ENCODE measurements at regions not wholly inside any gene's neighbourhood (a gene's known extent, or its start where the extent isn't known, plus 50 kb on each side); places are given as distances from the start of the nearest gene placed in this dataset.

- TF ChIP-seq POLR2A (IDR thresholded peaks at IDR 0.05) = no peak
- TF ChIP-seq POLR2AphosphoS5 (IDR thresholded peaks at IDR 0.05) = no peak
- no peak for TF ChIP-seq EP300 (IDR thresholded peaks at IDR 0.05)
- TF ChIP-seq CTCF (IDR thresholded peaks at IDR 0.05) = no peak
- Histone ChIP-seq H3K27me3 (no peaks in the 10 kb centered on the region), H3K4me1 (peaks cover 0 to 13% (median 0%) of the 10 kb centered on the region in 4 donors), H3K36me3 (no peaks in the 10 kb centered on the region), H3K4me3 (no peak overlapping the region), H3K27ac (no peak overlapping the region), H3K9me3 (no peaks in the 10 kb centered on the region)
- intact Hi-C loops (cut with DNase I) = no loop called here
- DNase-seq = no peak
Measured at GRCh38 chr12:86788661-86789060, 532.5 kb upstream of the MGAT4C start.

- Histone ChIP-seq H3K36me3 (no peaks in the 10 kb centered on the region), H3K4me1 (peaks cover 0 to 13% (median 0%) of the 10 kb centered on the region in 4 donors), H3K9me3 (no peaks in the 10 kb centered on the region), H3K27ac (no peak overlapping the region), H3K4me3 (no peak overlapping the region), H3K27me3 (no peaks in the 10 kb centered on the region)
- no peak for DNase-seq
- TF ChIP-seq EP300 (IDR thresholded peaks at IDR 0.05) (no peak), CTCF (IDR thresholded peaks at IDR 0.05) (no peak), POLR2A (IDR thresholded peaks at IDR 0.05) (no peak), POLR2AphosphoS5 (IDR thresholded peaks at IDR 0.05) (no peak)
- intact Hi-C loops (cut with DNase I) = no loop called here
Measured at GRCh38 chr12:86787419-86787818, 531.2 kb upstream of the MGAT4C start.

DNA sequence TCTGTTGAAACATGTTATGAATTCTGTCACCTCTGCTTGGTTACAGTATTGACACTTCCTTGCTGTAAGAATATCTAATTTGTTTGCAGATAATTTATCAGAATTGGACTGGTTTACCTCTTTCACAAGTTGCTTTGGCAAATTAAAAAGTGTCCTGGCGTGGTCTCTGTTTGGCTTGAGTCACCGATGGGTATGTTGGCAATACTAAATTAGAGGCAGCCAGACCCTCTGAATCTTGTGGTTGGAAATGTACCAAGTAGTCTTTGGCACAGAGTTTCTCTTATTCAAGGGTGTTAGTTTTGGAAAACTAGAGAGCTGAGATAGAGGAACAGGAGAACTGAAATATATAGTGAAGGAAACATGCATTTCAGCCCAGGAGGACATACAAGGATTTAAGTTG, 521.1 kb upstream of the MGAT4C start:
- Histone ChIP-seq H3K4me3 (no peak overlapping the region), H3K9me3 (no peaks in the 10 kb centered on the region), H3K4me1 (no peaks in the 10 kb centered on the region), H3K27me3 (no peaks in the 10 kb centered on the region), H3K27ac (no peak overlapping the region), H3K36me3 (no peaks in the 10 kb centered on the region)
- DNase-seq = no peak
- WGBS, 2 donors = 81 to 86% methylated on average over 2 of the region's 2 CpGs
- TF ChIP-seq POLR2AphosphoS5 (IDR thresholded peaks at IDR 0.05) (no peak), POLR2A (IDR thresholded peaks at IDR 0.05) (no peak), CTCF (IDR thresholded peaks at IDR 0.05) (no peak), EP300 (IDR thresholded peaks at IDR 0.05) (no peak)
- intact Hi-C loops (cut with DNase I) = no loop called here

DNA sequence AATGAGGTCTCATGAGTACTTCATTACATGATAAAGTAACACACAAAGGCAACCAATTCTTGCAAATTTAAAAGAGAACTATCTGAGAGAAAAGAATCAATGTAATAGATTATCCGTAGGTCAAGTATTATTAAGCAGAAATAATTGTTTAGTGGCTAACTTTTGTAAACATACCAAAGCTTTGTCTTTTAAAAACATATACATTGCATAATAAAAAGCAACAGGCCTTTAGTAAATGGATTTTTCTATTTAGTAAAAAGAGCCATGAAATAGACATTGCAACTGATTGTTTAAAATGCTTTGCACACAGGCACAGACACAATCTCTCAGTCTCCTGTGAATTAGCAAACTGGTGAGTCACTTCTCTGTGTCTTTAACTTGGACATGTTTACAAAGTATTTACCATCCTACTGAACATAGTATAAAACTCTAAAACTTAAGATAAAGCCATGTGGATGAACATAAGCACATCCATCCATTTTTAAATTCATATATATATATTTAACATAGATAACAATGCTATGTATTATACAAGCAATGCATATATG, 518.7 kb upstream of the MGAT4C start:
- DNase-seq = no peak
- H3K27me3 ChIP-seq = no peaks in the 10 kb centered on the region
- H3K9me3 ChIP-seq = no peaks in the 10 kb centered on the region
- no peak overlapping the region for H3K4me3 ChIP-seq
- 81 to 89% methylated on average over 1 of the region's 1 CpG for WGBS, 2 donors
- intact Hi-C loops (cut with DNase I) = no loop called here
- no peaks in the 10 kb centered on the region for H3K4me1 ChIP-seq
- no peaks in the 10 kb centered on the region for H3K36me3 ChIP-seq
- no peak for TF ChIP-seq EP300 (IDR thresholded peaks at IDR 0.05)
- no peak for TF ChIP-seq CTCF (IDR thresholded peaks at IDR 0.05)
- TF ChIP-seq POLR2AphosphoS5 (IDR thresholded peaks at IDR 0.05) = no peak
- no peak for TF ChIP-seq POLR2A (IDR thresholded peaks at IDR 0.05)
- H3K27ac ChIP-seq = no peak overlapping the region

DNA sequence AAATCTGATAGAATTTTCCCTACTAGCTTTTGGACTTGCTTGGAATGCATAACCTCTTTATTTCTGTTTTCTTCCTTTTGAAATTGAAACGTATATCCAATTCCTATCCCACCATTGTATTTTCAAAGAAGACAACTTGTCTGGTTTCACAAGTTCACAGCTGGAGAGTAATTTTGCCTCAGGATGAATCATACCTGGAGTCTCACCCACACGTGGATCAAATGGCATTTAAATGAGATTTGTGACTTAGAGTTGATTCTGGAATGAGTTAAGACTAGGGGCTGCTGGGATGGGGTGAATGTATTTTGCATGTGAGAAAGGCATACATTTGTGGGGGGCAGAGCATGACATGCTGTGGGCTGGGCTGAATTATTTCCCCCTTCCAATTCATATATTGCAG, 516.5 kb upstream of the MGAT4C start:
- Histone ChIP-seq H3K4me1 (no peaks in the 10 kb centered on the region), H3K9me3 (no peaks in the 10 kb centered on the region), H3K36me3 (no peaks in the 10 kb centered on the region), H3K27ac (no peak overlapping the region), H3K27me3 (no peaks in the 10 kb centered on the region), H3K4me3 (no peak overlapping the region)
- 38 to 65% methylated on average over 2 of the region's 2 CpGs for WGBS, 2 donors
- TF ChIP-seq POLR2A (IDR thresholded peaks at IDR 0.05) (no peak), POLR2AphosphoS5 (IDR thresholded peaks at IDR 0.05) (no peak), EP300 (IDR thresholded peaks at IDR 0.05) (no peak), CTCF (IDR thresholded peaks at IDR 0.05) (no peak)
- no peak for DNase-seq
- intact Hi-C loops (cut with DNase I) = no loop called here
